Gastroesophageal sphincter (tissue), 4 donors: ENCODE measurements at regions not wholly inside any gene's neighbourhood (a gene's known extent, or its start where the extent isn't known, plus 50 kb on each side); places are given as distances from the start of the nearest gene placed in this dataset.

Experiments
- ATAC-seq: fragments of 150-250 bp; one replicate; pipeline ENCODE4 v1.9.1; 2016; ENCODE audit warnings: mild to moderate bottlenecking, moderate library complexity
- H3K27ac ChIP-seq, 4 donors: fragments of 200-600 bp; sonication (generic) in 3 of 4; 1 replicate in 3 of 4; 2 replicates in 1 of 4; pipeline ENCODE4 v1.5.1; 2016 to 2019
- H3K27me3 ChIP-seq: fragments of 200-600 bp; sonication (generic); one replicate; pipeline ENCODE4 v1.5.1; 2019
- H3K36me3 ChIP-seq, 2 donors: fragments of 200-600 bp; sonication (generic); one replicate each; pipeline ENCODE4 v1.5.1; 2019; ENCODE audit warnings: control low read depth in 1 of 2
- H3K4me1 ChIP-seq, 3 donors: fragments of 200-600 bp; sonication (generic); 1 replicate in 2 of 3; 2 replicates in 1 of 3; pipeline ENCODE4 v1.5.1; 2016 to 2019; ENCODE audit warnings: control low read depth in 2 of 3
- H3K4me3 ChIP-seq, 2 donors: fragments of 200-600 bp; sonication (generic); one replicate each; pipeline ENCODE4 v1.5.1; 2019; ENCODE audit warnings: mild to moderate bottlenecking in 1 of 2, moderate library complexity in 1 of 2
- H3K9me3 ChIP-seq, 3 donors: fragments of 200-600 bp; sonication (generic); one replicate each; pipeline ENCODE4 v1.5.1; 2017 to 2019; ENCODE audit warnings: control low read depth in 2 of 3
- EP300 ChIP-seq: sonication (generic); formaldehyde crosslinking; IDR thresholded peaks from one replicate; pipeline ENCODE4 v1.6.1; 2017; ENCODE audit warnings: antibody characterized with exemption, mild to moderate bottlenecking
- POLR2A ChIP-seq, 2 donors: fragments of 450-650 bp; IDR thresholded peaks; one replicate each; pipeline ENCODE4 v1.6.1; 2017; ENCODE audit warnings: antibody characterized with exemption in 2 of 2, mild to moderate bottlenecking in 2 of 2, moderate library complexity in 1 of 2
- POLR2AphosphoS5 ChIP-seq: sonication (generic); formaldehyde crosslinking; IDR thresholded peaks from one replicate; pipeline ENCODE4 v1.6.1; 2017; ENCODE audit warnings: antibody characterized with exemption
- WGBS, 2 donors: methylation state at CpG; one replicate each; pipeline ENCODE4 v1.1.5; 2018; ENCODE audit warnings: low coverage in 1 of 2; 5-methylcytosine and 5-hydroxymethylcytosine counted together
- TF ChIP-seq, protein P1 (sequence below), 4 experiments: fragments of 200-600 bp in 2 of 4; fragments of 450-650 bp in 2 of 4; sonication (generic) in 1 of 4; IDR thresholded peaks; one replicate each; pipeline ENCODE4 v1.5.1; 2017 to 2019; ENCODE audit warnings: antibody characterized with exemption in 4 of 4, mild to moderate bottlenecking in 2 of 4, moderate library complexity in 2 of 4

DNA sequence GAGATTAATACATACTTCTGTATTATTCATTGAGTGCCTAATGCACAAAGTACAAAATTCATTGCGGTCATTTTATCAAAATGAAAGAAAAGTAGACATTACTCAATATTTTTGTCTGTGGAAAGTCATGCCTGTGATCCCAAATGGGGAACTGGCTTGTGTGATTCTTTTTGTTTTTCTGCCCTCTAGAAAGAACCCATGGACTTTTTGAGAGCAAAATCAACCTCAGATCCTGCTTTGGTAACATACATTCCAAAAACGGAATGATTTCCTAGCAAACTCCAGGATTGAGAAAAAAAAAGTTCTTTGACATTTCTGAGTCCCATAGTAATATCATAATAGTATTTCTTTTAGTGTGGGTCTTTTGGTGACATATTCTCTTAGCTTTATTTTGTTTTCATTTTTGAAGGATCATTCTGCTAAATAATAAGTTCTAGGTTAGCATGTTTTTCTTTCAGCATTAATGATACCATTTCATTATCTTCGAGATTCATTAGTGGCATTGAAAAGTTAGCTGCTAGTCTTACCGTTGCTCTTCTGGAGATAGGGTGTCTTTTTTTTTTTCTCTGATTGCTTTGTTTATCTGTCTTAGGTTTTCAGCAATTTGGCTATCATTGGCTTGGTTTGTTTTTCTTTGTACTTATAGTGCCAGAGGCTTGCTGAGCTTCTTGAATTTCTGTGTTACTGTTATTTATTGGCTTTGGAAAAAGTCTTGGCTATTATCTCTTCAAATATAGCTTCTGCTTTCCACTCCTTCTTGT is 102.4 kb upstream of the CSNK1A1L start:
- no peak for TF ChIP-seq EP300
- TF ChIP-seq POLR2A (IDR thresholded peaks at IDR 0.05), result no peak
- no peak for TF ChIP-seq POLR2AphosphoS5
- TF ChIP-seq, protein P1, sequence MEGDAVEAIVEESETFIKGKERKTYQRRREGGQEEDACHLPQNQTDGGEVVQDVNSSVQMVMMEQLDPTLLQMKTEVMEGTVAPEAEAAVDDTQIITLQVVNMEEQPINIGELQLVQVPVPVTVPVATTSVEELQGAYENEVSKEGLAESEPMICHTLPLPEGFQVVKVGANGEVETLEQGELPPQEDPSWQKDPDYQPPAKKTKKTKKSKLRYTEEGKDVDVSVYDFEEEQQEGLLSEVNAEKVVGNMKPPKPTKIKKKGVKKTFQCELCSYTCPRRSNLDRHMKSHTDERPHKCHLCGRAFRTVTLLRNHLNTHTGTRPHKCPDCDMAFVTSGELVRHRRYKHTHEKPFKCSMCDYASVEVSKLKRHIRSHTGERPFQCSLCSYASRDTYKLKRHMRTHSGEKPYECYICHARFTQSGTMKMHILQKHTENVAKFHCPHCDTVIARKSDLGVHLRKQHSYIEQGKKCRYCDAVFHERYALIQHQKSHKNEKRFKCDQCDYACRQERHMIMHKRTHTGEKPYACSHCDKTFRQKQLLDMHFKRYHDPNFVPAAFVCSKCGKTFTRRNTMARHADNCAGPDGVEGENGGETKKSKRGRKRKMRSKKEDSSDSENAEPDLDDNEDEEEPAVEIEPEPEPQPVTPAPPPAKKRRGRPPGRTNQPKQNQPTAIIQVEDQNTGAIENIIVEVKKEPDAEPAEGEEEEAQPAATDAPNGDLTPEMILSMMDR (IDR thresholded peaks at IDR 0.05), result no peak
- Histone ChIP-seq H3K4me1 (no peaks in the 10 kb centered on the region), H3K4me3 (no peak overlapping the region), H3K27me3 (no peaks in the 10 kb centered on the region), H3K36me3 (no peaks in the 10 kb centered on the region), H3K27ac (no peak overlapping the region), H3K9me3 (no peaks in the 10 kb centered on the region)
- ATAC-seq, result no peak
- WGBS, 2 donors, result 61 to 64% methylated on average over 4 of the region's 4 CpGs

DNA sequence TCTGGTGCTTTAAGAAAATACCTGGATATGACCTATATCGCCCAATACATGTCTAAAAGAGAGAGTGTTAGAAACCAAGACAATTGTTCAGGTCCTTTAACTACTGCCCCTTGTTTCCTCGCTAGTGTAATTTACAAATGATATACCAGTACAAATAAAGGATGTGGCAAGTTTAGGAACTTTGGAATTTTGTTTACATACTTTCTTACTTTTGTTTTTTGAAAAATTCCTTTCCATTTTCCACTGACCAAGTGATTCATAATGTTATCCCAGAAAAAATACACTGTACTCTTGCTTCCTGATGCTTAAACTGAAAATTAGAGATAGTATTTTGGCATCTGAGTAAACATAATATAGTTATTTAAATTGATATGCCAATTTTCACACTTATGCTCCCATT is 96.8 kb upstream of the CSNK1A1L start:
- no peak overlapping the region for H3K4me3 ChIP-seq
- no peak for ATAC-seq
- 84 to 88% methylated on average over 2 of the region's 2 CpGs for WGBS, 2 donors

DNA sequence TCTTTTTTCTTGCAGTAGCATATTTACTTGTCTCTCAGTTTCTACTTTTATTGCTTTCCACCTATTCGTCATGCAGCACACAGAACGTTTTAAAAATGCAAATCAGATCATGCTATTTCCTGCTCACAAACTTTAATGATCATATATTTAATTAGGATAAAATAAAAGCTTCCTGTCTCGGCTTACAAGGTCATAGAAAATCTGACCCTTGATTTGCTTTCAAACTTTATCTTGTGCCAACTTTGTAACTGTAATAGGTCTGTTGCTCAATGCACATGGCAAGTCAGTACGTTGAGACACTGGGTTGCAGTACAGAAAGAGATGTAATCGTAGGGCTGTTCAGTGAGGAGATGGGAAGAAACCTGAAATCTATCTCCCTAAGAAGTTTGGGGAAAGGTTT is 95.6 kb upstream of the CSNK1A1L start:
- Histone ChIP-seq H3K4me3 (no peak overlapping the region), H3K27me3 (no peaks in the 10 kb centered on the region), H3K36me3 (no peaks in the 10 kb centered on the region), H3K9me3 (no peaks in the 10 kb centered on the region), H3K4me1 (no peaks in the 10 kb centered on the region), H3K27ac (no peak overlapping the region)
- TF ChIP-seq, protein P1 (IDR thresholded peaks at IDR 0.05), result no peak
- TF ChIP-seq EP300 (no peak), POLR2AphosphoS5 (no peak), POLR2A (IDR thresholded peaks at IDR 0.05) (no peak)
- ATAC-seq, result no peak
- WGBS, 2 donors, result 70 to 86% methylated on average over 4 to 5 of the region's 5 CpGs

More for the DNA sequence above, 96.8 kb upstream of the CSNK1A1L start:
- Histone ChIP-seq H3K36me3 (no peaks in the 10 kb centered on the region), H3K27ac (no peak overlapping the region), H3K27me3 (no peaks in the 10 kb centered on the region), H3K4me1 (no peaks in the 10 kb centered on the region), H3K9me3 (no peaks in the 10 kb centered on the region)
- TF ChIP-seq EP300 (no peak), POLR2A (IDR thresholded peaks at IDR 0.05) (no peak), POLR2AphosphoS5 (no peak)
- TF ChIP-seq, protein P1 (IDR thresholded peaks at IDR 0.05), result no peak

DNA sequence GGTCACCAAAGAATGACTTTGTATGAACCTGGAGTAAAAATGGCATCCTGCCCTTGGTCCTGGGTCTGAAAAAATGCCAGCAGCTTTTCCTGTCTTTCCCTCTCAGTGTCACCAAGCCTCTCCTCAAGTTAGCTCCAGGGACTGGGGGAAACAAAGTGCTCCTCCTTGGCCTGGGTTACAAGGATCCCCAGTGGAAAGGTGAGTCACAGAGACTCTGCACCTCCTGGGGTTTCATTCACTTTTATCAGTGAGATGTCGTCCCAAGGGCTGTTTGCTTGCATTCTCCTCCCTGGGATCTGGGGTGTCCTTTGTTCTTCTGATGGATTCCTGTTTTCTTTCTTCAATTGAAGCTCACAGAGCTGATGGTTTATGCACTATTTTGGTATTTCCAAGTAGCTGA is 93.2 kb upstream of the CSNK1A1L start:
- H3K27ac ChIP-seq, result no peak overlapping the region
- no peak for ATAC-seq
- H3K4me1 ChIP-seq, result no peaks in the 10 kb centered on the region
- no peak overlapping the region for H3K4me3 ChIP-seq
- no peaks in the 10 kb centered on the region for H3K36me3 ChIP-seq
- WGBS, 2 donors, result 78 to 82% methylated on average over 1 of the region's 1 CpG
- H3K9me3 ChIP-seq, result no peaks in the 10 kb centered on the region
- H3K27me3 ChIP-seq, result no peaks in the 10 kb centered on the region
- TF ChIP-seq POLR2AphosphoS5 (no peak), POLR2A (IDR thresholded peaks at IDR 0.05) (no peak), EP300 (no peak)
- TF ChIP-seq, protein P1 (IDR thresholded peaks at IDR 0.05), result no peak

DNA sequence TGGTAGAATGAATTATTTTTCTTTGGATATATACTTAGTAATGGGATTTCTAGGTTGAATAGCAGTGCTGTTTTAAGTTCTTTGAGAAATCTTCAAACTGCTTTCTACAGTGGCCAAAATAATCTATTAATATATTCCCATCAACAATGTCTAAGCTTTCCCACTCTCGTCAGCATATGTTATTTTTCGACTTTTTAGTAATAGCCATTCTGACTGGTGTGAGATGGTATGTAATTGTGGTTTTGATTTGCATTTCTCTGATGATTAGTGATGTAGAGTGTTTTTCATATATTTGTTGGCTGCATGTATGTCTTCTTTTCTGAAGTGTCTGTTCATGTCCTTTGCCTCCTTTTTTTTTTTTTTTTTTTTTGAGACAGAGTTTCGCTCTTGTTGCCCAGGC is 90.2 kb upstream of the CSNK1A1L start:
- TF ChIP-seq, protein P1 (IDR thresholded peaks at IDR 0.05), result no peak
- TF ChIP-seq EP300, result no peak
- TF ChIP-seq POLR2A (IDR thresholded peaks at IDR 0.05), result no peak
- no peak for TF ChIP-seq POLR2AphosphoS5
- no peak for ATAC-seq
- 89 to 93% methylated on average over 2 of the region's 3 CpGs for WGBS, 2 donors

More for the DNA sequence above, 90.2 kb upstream of the CSNK1A1L start:
- Histone ChIP-seq H3K4me1 (no peaks in the 10 kb centered on the region), H3K27me3 (no peaks in the 10 kb centered on the region), H3K36me3 (no peaks in the 10 kb centered on the region), H3K27ac (no peak overlapping the region), H3K9me3 (no peaks in the 10 kb centered on the region), H3K4me3 (no peak overlapping the region)
